HG02610 (cell line): ENCODE measurements at regions not wholly inside any gene's neighbourhood (a gene's known extent, or its start where the extent isn't known, plus 50 kb on each side); places are given as distances from the start of the nearest gene placed in this dataset.

Experiments used
- ATAC-seq: cut with Tn5 transposase; IDR thresholded peaks from one replicate; pipeline ENCODE4 v1.9.1; 2021; ENCODE audit warnings: mild to moderate bottlenecking, moderate library complexity; ENCODE audit not compliant: unreplicated experiment

- no peak for ATAC-seq
Observed at GRCh38 chr4:31573554-31573953, 853.4 kb downstream of the PCDH7 start.

GRCh38 chr4:31575504-31575903 lies 855.3 kb downstream of the PCDH7 start:
- no peak for ATAC-seq

DNA sequence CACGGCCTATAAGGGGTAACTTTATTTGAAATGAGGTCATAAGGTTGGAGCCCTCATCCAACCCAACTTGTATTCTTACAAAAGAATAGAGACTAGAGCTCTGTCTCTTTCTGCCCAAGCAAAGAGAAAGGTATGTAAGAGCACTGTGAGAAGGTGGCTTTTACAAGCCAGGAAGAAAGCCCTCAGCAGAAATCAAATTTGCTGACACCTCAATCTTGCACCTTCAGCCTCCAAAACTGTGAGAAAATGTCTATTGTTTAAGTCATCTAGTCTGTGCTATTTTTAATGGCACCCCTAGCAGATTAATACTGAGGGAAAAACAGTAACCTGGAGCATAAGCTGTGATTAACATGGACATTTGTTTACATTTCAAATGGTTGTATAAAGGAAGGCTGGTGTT lies 860.7 kb downstream of the PCDH7 start:
- no peak for ATAC-seq

DNA sequence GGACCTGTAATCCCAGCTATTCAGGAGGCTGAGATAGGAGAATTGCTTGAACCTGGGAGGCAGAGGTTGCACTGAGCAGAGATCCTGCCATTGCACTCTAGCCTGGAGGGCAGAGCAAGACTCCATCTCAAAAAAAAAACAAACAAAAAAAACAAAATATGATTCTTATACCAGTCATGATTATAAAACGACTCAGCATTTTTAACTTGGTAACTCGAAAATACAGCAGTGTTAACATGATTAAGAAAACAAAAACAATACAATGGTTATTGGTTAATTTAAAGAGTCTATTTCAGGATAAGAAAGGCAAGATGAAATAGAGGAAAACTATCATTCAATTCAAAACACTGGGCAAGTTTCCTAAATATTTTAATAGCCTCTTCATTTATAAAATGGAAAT lies 865.3 kb downstream of the PCDH7 start:
- ATAC-seq = no peak

- no peak for ATAC-seq
Observed at GRCh38 chr4:31592293-31592692, 872.1 kb downstream of the PCDH7 start.

- ATAC-seq = no peak
Observed at GRCh38 chr4:31595496-31595895, 875.3 kb downstream of the PCDH7 start.

DNA sequence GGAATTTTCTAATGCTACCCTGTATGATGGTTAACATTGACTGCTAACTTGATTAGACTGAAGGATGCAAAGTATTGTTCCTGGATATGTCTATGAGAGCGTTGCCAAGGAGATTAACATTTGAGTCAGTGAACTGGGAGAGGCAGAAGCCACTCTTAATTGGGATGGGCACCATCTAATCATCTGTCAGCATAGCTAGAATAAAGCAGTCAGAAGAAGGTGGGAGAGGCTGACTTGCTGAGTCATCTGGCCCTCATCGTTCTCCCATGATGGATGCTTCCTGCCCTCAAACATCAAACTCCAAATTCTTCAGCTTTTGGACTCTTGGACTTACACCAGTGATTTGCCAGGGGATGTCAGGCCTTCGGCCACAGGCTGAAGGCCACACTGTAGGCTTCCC lies 878.5 kb downstream of the PCDH7 start:
- ATAC-seq = no peak

DNA sequence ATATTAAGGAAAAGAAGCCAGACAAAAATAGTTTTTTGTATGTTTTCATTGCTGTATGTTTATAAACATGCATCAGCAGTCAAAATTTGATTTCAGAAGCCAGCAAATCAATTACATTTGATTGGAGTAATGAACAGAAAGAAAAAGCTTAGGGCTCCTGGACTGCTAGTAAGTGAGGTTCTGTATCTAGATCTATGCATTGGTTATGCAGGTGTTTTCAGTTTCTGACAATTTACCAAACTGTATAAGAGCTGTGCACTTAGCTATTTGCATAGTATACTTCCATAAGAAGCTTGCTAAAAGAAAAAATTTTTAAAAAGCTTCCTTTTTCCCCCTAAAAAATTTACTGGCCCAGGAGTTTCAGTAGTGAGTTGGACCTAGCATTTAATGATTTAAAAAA lies 881.6 kb downstream of the PCDH7 start:
- no peak for ATAC-seq

- ATAC-seq = no peak
Observed at GRCh38 chr4:31613946-31614623, 893.9 kb downstream of the PCDH7 start.

DNA sequence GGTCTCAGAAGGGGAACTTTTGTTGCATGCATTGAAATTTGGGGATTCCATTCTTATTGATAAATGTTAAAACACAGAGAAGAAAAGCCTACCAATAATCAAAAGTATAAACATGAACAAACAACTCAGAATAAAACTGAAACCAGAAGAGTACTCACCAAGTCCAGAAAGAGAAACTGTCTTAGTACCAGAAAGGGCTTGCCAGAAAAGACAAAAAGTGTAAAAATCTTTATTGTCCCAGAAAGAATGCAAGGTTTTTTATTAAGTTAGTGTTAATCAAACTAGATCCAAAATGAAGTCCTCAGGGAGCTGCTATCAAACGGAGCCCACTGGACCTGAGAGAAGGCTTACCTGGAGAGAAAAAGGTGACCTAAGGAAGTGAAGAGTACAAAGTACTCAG lies 897.5 kb downstream of the PCDH7 start:
- ATAC-seq = no peak

DNA sequence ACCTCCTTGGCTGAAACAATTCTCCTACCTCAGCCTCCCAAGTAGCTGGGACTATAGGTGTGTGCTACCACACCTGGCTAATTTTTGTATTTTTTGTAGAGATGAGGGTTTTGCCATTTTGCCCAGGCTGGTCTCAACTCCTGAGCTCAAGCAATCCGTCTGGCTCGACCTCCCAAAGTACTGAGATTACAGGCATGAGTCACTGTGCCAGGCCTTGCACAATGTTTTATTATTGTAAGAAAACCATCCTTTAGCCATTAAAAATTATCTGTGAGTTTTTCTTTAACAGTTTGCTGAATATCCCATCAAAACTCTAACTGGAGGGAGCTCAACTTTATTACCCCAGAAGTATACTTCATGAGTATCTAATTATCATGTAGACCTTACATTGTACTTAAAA lies 900.3 kb downstream of the PCDH7 start:
- ATAC-seq = no peak

DNA sequence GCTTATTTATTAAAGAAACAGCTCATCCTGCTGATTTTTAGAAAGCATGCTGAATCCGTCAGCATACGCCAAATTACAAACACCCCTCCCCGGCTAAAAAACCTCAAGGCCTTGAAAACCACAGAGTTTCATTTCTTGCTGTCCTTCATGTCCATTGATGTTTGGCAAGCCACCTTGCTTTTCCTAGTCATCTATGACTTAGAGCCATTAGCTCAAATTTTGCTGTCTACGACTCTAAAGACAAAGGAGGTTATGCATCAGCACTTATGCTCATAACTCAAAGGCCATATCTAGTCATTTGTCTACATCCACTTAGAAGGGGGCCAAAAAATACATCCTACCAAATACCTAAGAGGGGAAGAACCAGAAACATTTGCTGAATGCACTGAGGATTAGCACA lies 925.1 kb downstream of the PCDH7 start:
- ATAC-seq = no peak

DNA sequence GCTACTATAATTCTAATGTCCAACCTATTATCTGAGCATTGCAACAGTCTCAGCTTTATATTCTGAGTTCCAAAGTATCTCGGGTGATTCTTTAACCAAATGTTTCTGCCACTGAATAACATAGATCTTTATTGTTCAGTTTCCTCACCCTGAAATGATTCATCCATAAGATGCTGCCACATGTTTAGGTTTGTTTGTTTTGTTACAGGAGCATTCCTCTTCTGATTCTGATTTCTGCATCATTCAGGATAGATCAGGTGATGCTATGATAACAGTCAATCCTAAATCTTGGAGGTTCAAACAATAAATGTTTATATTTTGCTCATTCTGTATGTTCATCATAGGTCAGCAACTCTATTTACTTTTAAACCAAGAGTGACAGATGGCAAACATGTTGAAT lies 927.6 kb downstream of the PCDH7 start:
- no peak for ATAC-seq

- ATAC-seq = no peak
Observed at GRCh38 chr4:31649878-31650277, 929.7 kb downstream of the PCDH7 start.

DNA sequence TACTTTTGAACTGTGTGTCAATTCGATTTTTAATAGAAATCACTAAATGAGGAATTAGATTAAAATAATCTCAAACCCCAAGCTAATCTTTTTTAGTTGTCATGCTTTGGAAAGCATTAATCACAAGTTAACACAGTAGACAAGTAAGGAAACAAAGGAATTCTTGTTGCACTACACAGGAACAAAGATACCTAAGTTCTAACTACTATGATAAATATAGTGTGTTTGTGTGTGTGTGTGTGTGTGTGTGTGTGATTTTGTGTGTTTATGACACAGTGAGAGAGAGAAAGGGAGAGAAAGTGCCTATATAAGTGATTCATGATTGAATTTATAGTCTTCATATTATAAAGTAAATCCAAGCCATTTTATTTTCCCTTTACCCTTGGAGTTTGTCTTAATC lies 931.4 kb downstream of the PCDH7 start:
- ATAC-seq = no peak

DNA sequence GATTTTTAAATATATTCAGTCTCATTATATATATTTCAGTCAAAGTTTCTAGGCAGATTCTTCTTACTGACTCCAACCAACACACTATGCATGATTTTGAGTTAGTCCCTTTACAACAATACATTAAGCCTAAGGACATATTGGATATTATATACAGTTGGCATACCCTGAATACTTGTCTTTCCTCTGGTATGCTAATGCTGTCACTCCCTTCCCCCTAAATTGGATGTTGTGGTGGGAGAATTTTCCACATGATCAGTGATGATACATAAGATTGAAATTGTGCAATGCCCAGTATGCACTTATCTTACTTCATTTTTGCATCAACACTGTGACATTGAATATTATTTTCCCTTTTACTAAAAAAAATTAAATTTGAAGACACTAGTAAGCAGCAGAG lies 935.2 kb downstream of the PCDH7 start:
- no peak for ATAC-seq

GRCh38 chr4:31657859-31658570 lies 937.8 kb downstream of the PCDH7 start:
- ATAC-seq = no peak

DNA sequence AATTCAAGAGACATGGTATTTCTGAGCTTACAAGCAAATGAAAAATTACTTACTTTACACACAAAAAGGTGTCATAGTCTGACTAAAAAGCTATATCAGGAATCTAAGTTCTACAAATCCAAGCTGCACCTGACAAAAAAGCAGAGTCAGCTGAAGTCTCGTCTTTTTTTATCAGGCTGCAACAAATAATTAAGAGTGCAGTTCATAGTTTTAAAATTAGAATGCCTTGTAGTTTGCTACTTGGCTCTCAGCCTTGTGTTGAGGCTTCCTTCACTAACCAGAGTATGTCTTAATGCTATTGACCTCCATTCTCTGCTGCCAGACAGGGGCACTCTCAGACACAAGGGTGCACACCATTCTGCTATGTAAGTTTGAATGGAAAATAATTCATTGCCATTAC lies 940.7 kb downstream of the PCDH7 start:
- no peak for ATAC-seq

- no peak for ATAC-seq
Observed at GRCh38 chr4:31662951-31663350, 942.8 kb downstream of the PCDH7 start.

DNA sequence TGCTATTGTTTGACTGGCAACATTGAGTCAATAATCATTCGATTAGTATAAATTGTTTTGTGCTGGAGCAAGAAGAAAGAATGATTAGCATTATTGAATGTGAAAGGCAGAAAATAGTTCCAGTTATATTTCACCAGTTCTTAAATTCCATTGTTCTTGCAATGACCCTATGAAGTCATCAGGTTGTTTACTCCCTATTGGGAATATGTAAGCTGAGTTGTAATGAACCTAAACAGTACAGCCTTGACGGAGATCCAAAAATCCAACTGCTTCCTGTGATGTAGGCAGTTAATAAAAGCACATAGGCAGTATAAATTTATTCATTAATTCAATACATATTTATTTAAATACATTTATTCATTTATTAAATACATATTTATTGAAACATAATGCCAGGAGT lies 947.5 kb downstream of the PCDH7 start:
- ATAC-seq = no peak

GRCh38 chr4:31674313-31674947 lies 954.3 kb downstream of the PCDH7 start:
- peak; percentile 70 for ATAC-seq

DNA sequence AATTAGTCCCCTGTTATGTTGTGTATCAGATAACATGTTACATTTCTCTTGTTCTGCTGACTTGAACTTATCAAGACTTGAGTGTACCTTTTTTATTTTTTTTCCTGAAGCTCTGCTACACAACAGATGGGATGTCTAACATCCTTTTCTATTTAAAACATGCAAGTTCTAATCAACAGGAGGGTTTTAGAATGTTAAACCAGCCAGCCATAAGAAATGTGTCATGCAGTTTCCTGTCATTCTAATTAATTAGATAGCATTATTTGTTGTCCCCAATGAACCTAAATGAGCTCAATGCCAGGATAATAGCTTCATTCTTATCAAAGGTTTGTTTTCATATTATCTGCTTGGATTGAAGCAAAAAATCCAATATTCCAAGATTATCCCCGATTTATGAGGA lies 958.2 kb downstream of the PCDH7 start:
- ATAC-seq = no peak
